Erythroblast (primary cell): ENCODE measurements at regions not wholly inside any gene's neighbourhood (a gene's known extent, or its start where the extent isn't known, plus 50 kb on each side); places are given as distances from the start of the nearest gene placed in this dataset.

Source experiments
- GATA1 ChIP-seq: IDR thresholded peaks from 2 replicates; pipeline ENCODE4 v1.6.1; 2011; ENCODE audit warnings: low read depth, mild to moderate bottlenecking, control low read depth, low read length, moderate library complexity
- POLR2A ChIP-seq: IDR thresholded peaks from 2 replicates; pipeline ENCODE4 v1.6.1; 2011; ENCODE audit warnings: mild to moderate bottlenecking, low read length

DNA sequence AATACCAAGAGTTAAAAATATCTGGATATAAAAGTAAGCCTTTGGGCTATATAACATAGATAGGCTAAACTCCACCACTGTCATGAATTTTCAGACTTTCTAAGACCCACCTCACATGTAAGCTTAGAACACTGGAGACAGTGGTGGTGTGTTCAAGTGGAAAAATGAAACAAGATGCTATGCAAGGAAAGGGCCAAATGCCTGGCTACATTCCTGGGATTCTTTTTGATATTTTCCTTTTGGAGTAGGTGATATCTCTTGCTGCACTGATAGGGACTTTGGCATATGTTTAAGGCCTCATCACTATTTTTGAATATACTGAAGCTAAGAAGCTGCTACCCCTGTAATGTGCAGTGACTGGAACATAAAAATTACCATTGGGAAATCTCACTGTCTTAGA, 341.3 kb downstream of the SLC16A7 start:
- no peak for TF ChIP-seq POLR2A
- no peak for TF ChIP-seq GATA1
